Activated CD4-positive, alpha-beta T cell treated with anti-CD3 and anti-CD28 coated beads, Interleukin-2, Interleukin-6, amounts not matched to agents 100 ng/mL and 50 ng/mL, durations not matched to agents 16 hours and 8 hours (primary cell): ENCODE measurements at regions not wholly inside any gene's neighbourhood (a gene's known extent, or its start where the extent isn't known, plus 50 kb on each side); places are given as distances from the start of the nearest gene placed in this dataset.

ENCODE experiments used
- DNase-seq: peaks from one replicate; pipeline ENCODE4 v3.0.0-alpha.2; 2020

- DNase-seq: no peak
These were observed 382.7 kb upstream of the RNF32 start for GRCh38 chr7:156257904-156258303.

- DNase-seq: no peak
These were observed 384.9 kb upstream of the RNF32 start for GRCh38 chr7:156255635-156256034.

- no peak for DNase-seq
These were observed 388.7 kb upstream of the RNF32 start for GRCh38 chr7:156251861-156252260.

- DNase-seq: no peak
These were observed 400.0 kb upstream of the RNF32 start for GRCh38 chr7:156240532-156240931.

- DNase-seq: no peak
These were observed 402.0 kb upstream of the RNF32 start for GRCh38 chr7:156238366-156239133.

GRCh38 chr7:156237614-156238013 lies 403.0 kb upstream of the RNF32 start:
- DNase-seq: no peak

- DNase-seq: no peak
These were observed 403.5 kb upstream of the RNF32 start for GRCh38 chr7:156236936-156237599.

- DNase-seq: no peak
These were observed 404.2 kb upstream of the RNF32 start for GRCh38 chr7:156236181-156236889.

- DNase-seq: no peak
These were observed 405.7 kb upstream of the RNF32 start for GRCh38 chr7:156234666-156235494.

- DNase-seq: no peak
These were observed 406.4 kb upstream of the RNF32 start for GRCh38 chr7:156234192-156234591.

- DNase-seq: no peak
These were observed 407.5 kb upstream of the RNF32 start for GRCh38 chr7:156232931-156233705.

GRCh38 chr7:156230576-156230975 lies 410.0 kb upstream of the RNF32 start:
- no peak for DNase-seq

GRCh38 chr7:156224833-156225225 lies 412.6 kb upstream of the SHH start:
- no peak for DNase-seq

- no peak for DNase-seq
These were observed 411.9 kb upstream of the SHH start for GRCh38 chr7:156223935-156224832.

GRCh38 chr7:156222611-156223010 lies 410.3 kb upstream of the SHH start:
- no peak for DNase-seq

- DNase-seq: no peak
These were observed 409.9 kb upstream of the SHH start for GRCh38 chr7:156222151-156222550.

- DNase-seq: no peak
These were observed 408.4 kb upstream of the SHH start for GRCh38 chr7:156220701-156221100.

GRCh38 chr7:156220078-156220605 lies 407.9 kb upstream of the SHH start:
- no peak for DNase-seq

GRCh38 chr7:156219307-156220077 lies 407.2 kb upstream of the SHH start:
- DNase-seq: no peak
